ENCODE measurements at regions not wholly inside any gene's neighbourhood (a gene's known extent, or its start where the extent isn't known, plus 50 kb on each side); places are given as distances from the start of the nearest gene placed in this dataset.
"Not testable (repeated sequence)": the region's sequence is repeated elsewhere in the genome, so short reads cannot be mapped to it uniquely, and the experiment has no call there.

DNA sequence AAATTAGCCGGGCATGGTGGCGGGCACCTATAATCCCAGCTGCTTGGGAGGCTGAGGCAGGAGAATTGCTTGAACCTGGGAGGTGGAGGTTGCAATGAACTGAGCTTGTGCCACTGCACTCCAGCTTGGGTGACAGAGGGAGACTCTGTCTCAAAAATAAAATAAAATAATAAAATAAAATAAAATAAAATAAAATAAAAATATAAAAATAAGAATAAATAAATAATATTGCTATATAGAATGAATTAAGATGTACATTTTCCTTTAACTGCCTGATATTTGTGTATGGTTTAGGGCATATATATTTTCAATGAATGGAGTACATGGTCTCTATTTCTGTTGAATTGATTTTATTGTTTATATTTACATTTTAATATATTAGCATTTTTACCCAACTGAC, 1156.7 kb upstream of the PRR20A start:
- not testable (repeated sequence) for TF ChIP-seq TCF7L2 (IDR thresholded peaks at IDR 0.05; ENCODE audit: borderline replicate concordance, low read depth, low read length); ZBTB1 (tag by site-specific recombination; IDR thresholded peaks at IDR 0.05); KLF16 (tag by site-specific recombination; IDR thresholded peaks at IDR 0.05); ZNF561 (tag by site-specific recombination; IDR thresholded peaks at IDR 0.05; ENCODE audit: borderline replicate concordance); ZNF24 (tag by site-specific recombination; IDR thresholded peaks at IDR 0.05); ZNF830 (tag by site-specific recombination; IDR thresholded peaks at IDR 0.05; ENCODE audit: low read depth); ZEB2 (tag by site-specific recombination; IDR thresholded peaks at IDR 0.05); ZNF37A (tag by site-specific recombination; IDR thresholded peaks at IDR 0.05)
- TF ChIP-seq, protein P1, sequence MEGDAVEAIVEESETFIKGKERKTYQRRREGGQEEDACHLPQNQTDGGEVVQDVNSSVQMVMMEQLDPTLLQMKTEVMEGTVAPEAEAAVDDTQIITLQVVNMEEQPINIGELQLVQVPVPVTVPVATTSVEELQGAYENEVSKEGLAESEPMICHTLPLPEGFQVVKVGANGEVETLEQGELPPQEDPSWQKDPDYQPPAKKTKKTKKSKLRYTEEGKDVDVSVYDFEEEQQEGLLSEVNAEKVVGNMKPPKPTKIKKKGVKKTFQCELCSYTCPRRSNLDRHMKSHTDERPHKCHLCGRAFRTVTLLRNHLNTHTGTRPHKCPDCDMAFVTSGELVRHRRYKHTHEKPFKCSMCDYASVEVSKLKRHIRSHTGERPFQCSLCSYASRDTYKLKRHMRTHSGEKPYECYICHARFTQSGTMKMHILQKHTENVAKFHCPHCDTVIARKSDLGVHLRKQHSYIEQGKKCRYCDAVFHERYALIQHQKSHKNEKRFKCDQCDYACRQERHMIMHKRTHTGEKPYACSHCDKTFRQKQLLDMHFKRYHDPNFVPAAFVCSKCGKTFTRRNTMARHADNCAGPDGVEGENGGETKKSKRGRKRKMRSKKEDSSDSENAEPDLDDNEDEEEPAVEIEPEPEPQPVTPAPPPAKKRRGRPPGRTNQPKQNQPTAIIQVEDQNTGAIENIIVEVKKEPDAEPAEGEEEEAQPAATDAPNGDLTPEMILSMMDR (tag by site-specific recombination; IDR thresholded peaks at IDR 0.05), result not testable (repeated sequence)
- TF ChIP-seq, protein P2, sequence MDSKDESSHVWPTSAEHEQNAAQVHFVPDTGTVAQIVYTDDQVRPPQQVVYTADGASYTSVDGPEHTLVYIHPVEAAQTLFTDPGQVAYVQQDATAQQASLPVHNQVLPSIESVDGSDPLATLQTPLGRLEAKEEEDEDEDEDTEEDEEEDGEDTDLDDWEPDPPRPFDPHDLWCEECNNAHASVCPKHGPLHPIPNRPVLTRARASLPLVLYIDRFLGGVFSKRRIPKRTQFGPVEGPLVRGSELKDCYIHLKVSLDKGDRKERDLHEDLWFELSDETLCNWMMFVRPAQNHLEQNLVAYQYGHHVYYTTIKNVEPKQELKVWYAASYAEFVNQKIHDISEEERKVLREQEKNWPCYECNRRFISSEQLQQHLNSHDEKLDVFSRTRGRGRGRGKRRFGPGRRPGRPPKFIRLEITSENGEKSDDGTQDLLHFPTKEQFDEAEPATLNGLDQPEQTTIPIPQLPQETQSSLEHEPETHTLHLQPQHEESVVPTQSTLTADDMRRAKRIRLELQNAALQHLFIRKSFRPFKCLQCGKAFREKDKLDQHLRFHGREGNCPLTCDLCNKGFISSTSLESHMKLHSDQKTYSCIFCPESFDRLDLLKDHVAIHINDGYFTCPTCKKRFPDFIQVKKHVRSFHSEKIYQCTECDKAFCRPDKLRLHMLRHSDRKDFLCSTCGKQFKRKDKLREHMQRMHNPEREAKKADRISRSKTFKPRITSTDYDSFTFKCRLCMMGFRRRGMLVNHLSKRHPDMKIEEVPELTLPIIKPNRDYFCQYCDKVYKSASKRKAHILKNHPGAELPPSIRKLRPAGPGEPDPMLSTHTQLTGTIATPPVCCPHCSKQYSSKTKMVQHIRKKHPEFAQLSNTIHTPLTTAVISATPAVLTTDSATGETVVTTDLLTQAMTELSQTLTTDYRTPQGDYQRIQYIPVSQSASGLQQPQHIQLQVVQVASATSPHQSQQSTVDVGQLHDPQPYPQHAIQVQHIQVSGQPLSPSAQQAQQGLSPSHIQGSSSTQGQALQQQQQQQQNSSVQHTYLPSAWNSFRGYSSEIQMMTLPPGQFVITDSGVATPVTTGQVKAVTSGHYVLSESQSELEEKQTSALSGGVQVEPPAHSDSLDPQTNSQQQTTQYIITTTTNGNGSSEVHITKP (tag by site-specific recombination; IDR thresholded peaks at IDR 0.05), result not testable (repeated sequence)
